ENCODE measurements at regions not wholly inside any gene's neighbourhood (a gene's known extent, or its start where the extent isn't known, plus 50 kb on each side); places are given as distances from the start of the nearest gene placed in this dataset.

GRCh38 chr9:126205845-126206498 is 120.7 kb upstream of the MVB12B start:
- no peak for TF ChIP-seq POLR2AphosphoS5 (IDR thresholded peaks at IDR 0.05; ENCODE audit: low read depth)
- TF ChIP-seq REST (IDR thresholded peaks at IDR 0.05; ENCODE audit: unreplicated experiment): no peak
- TF ChIP-seq JUNB (IDR thresholded peaks at IDR 0.05; ENCODE audit: unreplicated experiment): no peak
- TF ChIP-seq, protein P1, sequence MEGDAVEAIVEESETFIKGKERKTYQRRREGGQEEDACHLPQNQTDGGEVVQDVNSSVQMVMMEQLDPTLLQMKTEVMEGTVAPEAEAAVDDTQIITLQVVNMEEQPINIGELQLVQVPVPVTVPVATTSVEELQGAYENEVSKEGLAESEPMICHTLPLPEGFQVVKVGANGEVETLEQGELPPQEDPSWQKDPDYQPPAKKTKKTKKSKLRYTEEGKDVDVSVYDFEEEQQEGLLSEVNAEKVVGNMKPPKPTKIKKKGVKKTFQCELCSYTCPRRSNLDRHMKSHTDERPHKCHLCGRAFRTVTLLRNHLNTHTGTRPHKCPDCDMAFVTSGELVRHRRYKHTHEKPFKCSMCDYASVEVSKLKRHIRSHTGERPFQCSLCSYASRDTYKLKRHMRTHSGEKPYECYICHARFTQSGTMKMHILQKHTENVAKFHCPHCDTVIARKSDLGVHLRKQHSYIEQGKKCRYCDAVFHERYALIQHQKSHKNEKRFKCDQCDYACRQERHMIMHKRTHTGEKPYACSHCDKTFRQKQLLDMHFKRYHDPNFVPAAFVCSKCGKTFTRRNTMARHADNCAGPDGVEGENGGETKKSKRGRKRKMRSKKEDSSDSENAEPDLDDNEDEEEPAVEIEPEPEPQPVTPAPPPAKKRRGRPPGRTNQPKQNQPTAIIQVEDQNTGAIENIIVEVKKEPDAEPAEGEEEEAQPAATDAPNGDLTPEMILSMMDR (conservative IDR thresholded peaks at IDR 0.05; ENCODE audit: low read depth in 2 of 2): no peak

All from GM23338 (cell line).